OCI-LY1 (cell line): ENCODE measurements at regions not wholly inside any gene's neighbourhood (a gene's known extent, or its start where the extent isn't known, plus 50 kb on each side); places are given as distances from the start of the nearest gene placed in this dataset.

Source experiments
- H2AFZ ChIP-seq: fragments of 200-600 bp; sonication (generic), shearing (Covaris generic); 2 replicates; pipeline ENCODE4 v1.6.0; 2014; ENCODE audit warnings: antibody characterized with exemption, mild to moderate bottlenecking, low read length
- H3F3A ChIP-seq: fragments of 200-600 bp; sonication (generic), shearing (Covaris generic); 2 replicates; pipeline ENCODE4 v1.6.0; 2014; ENCODE audit warnings: mild to moderate bottlenecking, antibody characterized with exemption, low read length, moderate library complexity; ENCODE audit not compliant: insufficient read depth
- H3K27ac ChIP-seq: fragments of 200-600 bp; sonication (generic); 2 replicates; pipeline ENCODE4 v1.5.1; 2014; ENCODE audit warnings: low read length, mixed run types, mild to moderate bottlenecking, low read depth; ENCODE audit not compliant: poor library complexity, severe bottlenecking
- H3K27me3 ChIP-seq: fragments of 200-600 bp; sonication (generic); 2 replicates; pipeline ENCODE4 v1.6.0; 2014; ENCODE audit warnings: antibody characterized with exemption, mild to moderate bottlenecking, low read length, moderate library complexity; ENCODE audit not compliant: insufficient read depth
- H3K36me3 ChIP-seq: fragments of 200-600 bp; sonication (generic); 2 replicates; pipeline ENCODE4 v1.6.1; 2014; ENCODE audit warnings: mild to moderate bottlenecking, antibody characterized with exemption, low read length, moderate library complexity, mixed read lengths; ENCODE audit not compliant: insufficient read depth
- H3K4me1 ChIP-seq: fragments of 200-600 bp; sonication (generic); 2 replicates; pipeline ENCODE4 v1.5.1; 2014; ENCODE audit warnings: mild to moderate bottlenecking, low read length, moderate library complexity; ENCODE audit not compliant: insufficient read depth, severe bottlenecking
- H3K4me2 ChIP-seq: fragments of 200-600 bp; sonication (generic), shearing (Covaris generic); 2 replicates; pipeline ENCODE4 v1.6.1; 2014; ENCODE audit warnings: low read length
- H3K4me3 ChIP-seq: fragments of 200-600 bp; sonication (generic); 2 replicates; pipeline ENCODE4 v1.5.1; 2014; ENCODE audit warnings: low read length, low read depth, mild to moderate bottlenecking, mixed read lengths; ENCODE audit not compliant: poor library complexity, severe bottlenecking
- H3K79me2 ChIP-seq: fragments of 200-600 bp; shearing (Covaris generic); 2 replicates; pipeline ENCODE4 v1.6.1; 2016; ENCODE audit warnings: mixed run types, low read length, mixed read lengths; ENCODE audit not compliant: insufficient read depth
- H3K9ac ChIP-seq: fragments of 200-600 bp; sonication (generic), shearing (Covaris generic); 2 replicates; pipeline ENCODE4 v1.6.1; 2014; ENCODE audit warnings: mild to moderate bottlenecking, low read length, mixed read lengths
- H3K9me2 ChIP-seq: fragments of 200-600 bp; sonication (generic), shearing (Covaris generic); 2 replicates; pipeline ENCODE4 v1.6.1; 2014; ENCODE audit warnings: low read depth, mild to moderate bottlenecking, low read length, mixed read lengths
- H3K9me3 ChIP-seq: fragments of 200-600 bp; shearing (Covaris generic); 2 replicates; pipeline ENCODE4 v1.6.1; 2014; ENCODE audit warnings: low read length, mixed read lengths
- H4K20me1 ChIP-seq: fragments of 200-600 bp; sonication (generic), shearing (Covaris generic); 2 replicates; pipeline ENCODE4 v1.6.0; 2016; ENCODE audit warnings: mild to moderate bottlenecking, low read length; ENCODE audit not compliant: insufficient read depth
- EZH2 ChIP-seq: fragments of 200-600 bp; sonication (generic), shearing (Covaris generic); IDR thresholded peaks from 2 replicates; pipeline ENCODE4 v1.8.0; 2017; ENCODE audit warnings: borderline replicate concordance, mixed run types, mild to moderate bottlenecking, antibody characterized with exemption, low read length, moderate library complexity, mixed read lengths
- TF ChIP-seq, protein P1 (sequence below): fragments of 200-600 bp; sonication (generic), shearing (Covaris generic); IDR thresholded peaks from 2 replicates; pipeline ENCODE4 v1.5.1; 2017; ENCODE audit warnings: mild to moderate bottlenecking, antibody characterized with exemption, low read length, moderate library complexity, mixed read lengths

DNA sequence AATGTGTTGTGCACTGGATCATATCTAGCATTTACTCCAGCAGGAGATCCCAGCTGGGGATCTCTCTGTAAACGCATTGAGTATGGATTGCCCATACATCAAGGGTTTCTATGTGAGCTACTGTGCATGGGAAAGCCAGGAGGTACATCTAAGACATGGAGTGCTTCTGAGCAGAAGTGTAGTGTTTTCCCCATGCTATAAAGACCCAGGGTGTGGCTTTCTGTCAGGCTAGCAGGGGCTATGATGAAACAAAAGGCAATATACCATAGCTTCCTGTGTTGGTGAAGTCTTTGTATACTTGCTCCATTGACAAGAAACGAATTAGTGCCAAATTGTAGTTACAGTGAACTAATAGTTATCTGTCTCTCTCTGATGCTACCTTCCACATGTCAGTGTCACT, 329.3 kb upstream of the TLE4 start:
- Histone ChIP-seq H3K9me2 (no peaks in the 10 kb centered on the region), H3K79me2 (no peaks in the 10 kb centered on the region), H3K4me3 (no peak overlapping the region), H3K4me1 (no peaks in the 10 kb centered on the region), H3K9ac (no peak overlapping the region), H4K20me1 (no peaks in the 10 kb centered on the region), H3K4me2 (no peak overlapping the region), H3K27me3 (no peaks in the 10 kb centered on the region), H3K9me3 (no peaks in the 10 kb centered on the region), H2AFZ (no peak overlapping the region), H3F3A (no peaks in the 10 kb centered on the region), H3K36me3 (no peaks in the 10 kb centered on the region), H3K27ac (no peak overlapping the region)
- no peak for TF ChIP-seq EZH2
- TF ChIP-seq, protein P1, sequence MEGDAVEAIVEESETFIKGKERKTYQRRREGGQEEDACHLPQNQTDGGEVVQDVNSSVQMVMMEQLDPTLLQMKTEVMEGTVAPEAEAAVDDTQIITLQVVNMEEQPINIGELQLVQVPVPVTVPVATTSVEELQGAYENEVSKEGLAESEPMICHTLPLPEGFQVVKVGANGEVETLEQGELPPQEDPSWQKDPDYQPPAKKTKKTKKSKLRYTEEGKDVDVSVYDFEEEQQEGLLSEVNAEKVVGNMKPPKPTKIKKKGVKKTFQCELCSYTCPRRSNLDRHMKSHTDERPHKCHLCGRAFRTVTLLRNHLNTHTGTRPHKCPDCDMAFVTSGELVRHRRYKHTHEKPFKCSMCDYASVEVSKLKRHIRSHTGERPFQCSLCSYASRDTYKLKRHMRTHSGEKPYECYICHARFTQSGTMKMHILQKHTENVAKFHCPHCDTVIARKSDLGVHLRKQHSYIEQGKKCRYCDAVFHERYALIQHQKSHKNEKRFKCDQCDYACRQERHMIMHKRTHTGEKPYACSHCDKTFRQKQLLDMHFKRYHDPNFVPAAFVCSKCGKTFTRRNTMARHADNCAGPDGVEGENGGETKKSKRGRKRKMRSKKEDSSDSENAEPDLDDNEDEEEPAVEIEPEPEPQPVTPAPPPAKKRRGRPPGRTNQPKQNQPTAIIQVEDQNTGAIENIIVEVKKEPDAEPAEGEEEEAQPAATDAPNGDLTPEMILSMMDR = no peak

DNA sequence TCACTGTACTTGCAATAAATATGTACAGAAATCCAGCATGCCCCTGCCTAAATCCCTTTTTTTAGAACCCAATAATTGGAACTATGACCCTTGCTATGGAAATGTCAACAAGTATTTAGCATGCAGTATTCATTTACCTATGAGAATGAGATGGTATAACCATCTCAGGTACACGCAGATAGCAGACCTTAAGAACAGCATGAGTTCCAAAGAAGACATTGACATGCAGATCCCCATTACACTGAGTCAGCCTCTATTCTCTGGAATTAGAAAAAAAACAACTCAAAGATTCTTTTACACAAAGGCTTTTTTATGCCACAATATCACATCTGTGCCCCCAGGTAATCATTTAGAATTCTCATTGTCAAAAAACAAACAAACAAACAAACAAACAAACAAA, 325.6 kb upstream of the TLE4 start:
- H3F3A ChIP-seq = no peaks in the 10 kb centered on the region
- H3K9me3 ChIP-seq = no peaks in the 10 kb centered on the region
- H3K9me2 ChIP-seq = no peaks in the 10 kb centered on the region
- H3K4me2 ChIP-seq = no peak overlapping the region
- TF ChIP-seq, protein P1 = no peak
- TF ChIP-seq EZH2 = no peak
- no peaks in the 10 kb centered on the region for H3K27me3 ChIP-seq
- no peaks in the 10 kb centered on the region for H3K4me1 ChIP-seq
- H3K9ac ChIP-seq = no peak overlapping the region
- no peak overlapping the region for H3K27ac ChIP-seq
- no peak overlapping the region for H2AFZ ChIP-seq
- H3K4me3 ChIP-seq = no peak overlapping the region
- no peaks in the 10 kb centered on the region for H4K20me1 ChIP-seq
- no peaks in the 10 kb centered on the region for H3K36me3 ChIP-seq
- no peaks in the 10 kb centered on the region for H3K79me2 ChIP-seq

DNA sequence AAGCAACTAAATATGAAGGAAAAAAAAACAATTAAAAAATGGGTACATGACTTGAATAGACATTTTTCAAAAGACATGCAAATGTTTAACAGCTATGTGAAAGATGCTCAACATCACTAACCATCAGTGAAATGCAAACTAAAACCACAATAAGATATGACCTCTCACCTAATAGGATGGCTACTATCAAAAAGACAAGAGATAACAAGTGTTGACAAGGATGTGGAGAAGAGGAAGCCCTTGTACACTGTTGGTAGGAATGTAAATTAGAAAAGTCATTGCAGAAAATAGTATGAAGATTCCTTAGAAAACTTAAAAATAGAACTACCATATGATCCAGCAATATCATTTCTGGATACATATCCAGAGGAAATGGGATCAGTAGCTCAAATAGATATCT, 324.7 kb upstream of the TLE4 start:
- Histone ChIP-seq H3K27ac (no peak overlapping the region), H3K9me3 (no peaks in the 10 kb centered on the region), H3K27me3 (no peaks in the 10 kb centered on the region), H3K36me3 (no peaks in the 10 kb centered on the region), H3K9me2 (no peaks in the 10 kb centered on the region), H2AFZ (no peak overlapping the region), H4K20me1 (no peaks in the 10 kb centered on the region), H3K4me1 (no peaks in the 10 kb centered on the region), H3K4me2 (no peak overlapping the region), H3K9ac (no peak overlapping the region), H3K79me2 (no peaks in the 10 kb centered on the region), H3F3A (no peaks in the 10 kb centered on the region), H3K4me3 (no peak overlapping the region)
- no peak for TF ChIP-seq EZH2
- TF ChIP-seq, protein P1 = no peak
